HG02885 (cell line): ENCODE measurements at regions not wholly inside any gene's neighbourhood (a gene's known extent, or its start where the extent isn't known, plus 50 kb on each side); places are given as distances from the start of the nearest gene placed in this dataset.

ENCODE experiments used
- ATAC-seq: cut with Tn5 transposase; IDR thresholded peaks from one replicate; pipeline ENCODE4 v1.9.1; 2021; ENCODE audit warnings: mild to moderate bottlenecking; ENCODE audit not compliant: unreplicated experiment, poor library complexity

- ATAC-seq: no peak
Observed at GRCh38 chr12:65517656-65518210, 239.2 kb downstream of the MSRB3 start.

GRCh38 chr12:65518771-65519170 is 240.3 kb downstream of the MSRB3 start:
- no peak for ATAC-seq

- ATAC-seq: no peak
Observed at GRCh38 chr12:65520658-65521057, 242.2 kb downstream of the MSRB3 start.

- no peak for ATAC-seq
Observed at GRCh38 chr12:65522956-65523860, 244.7 kb downstream of the MSRB3 start.

- ATAC-seq: no peak
Observed at GRCh38 chr12:65524666-65525065, 246.2 kb downstream of the MSRB3 start.

GRCh38 chr12:65525491-65526141 is 247.1 kb downstream of the MSRB3 start:
- no peak for ATAC-seq

- no peak for ATAC-seq
Observed at GRCh38 chr12:65526311-65526710, 247.8 kb downstream of the MSRB3 start.

- no peak for ATAC-seq
Observed at GRCh38 chr12:65528127-65528526, 249.6 kb downstream of the MSRB3 start.

- ATAC-seq: no peak
Observed at GRCh38 chr12:65529106-65529505, 250.6 kb downstream of the MSRB3 start.

- ATAC-seq: no peak
Observed at GRCh38 chr12:65529771-65530435, 251.4 kb downstream of the MSRB3 start.

GRCh38 chr12:65532162-65532561 is 253.7 kb downstream of the MSRB3 start:
- ATAC-seq: no peak

- ATAC-seq: no peak
Observed at GRCh38 chr12:65532764-65533163, 254.3 kb downstream of the MSRB3 start.

- ATAC-seq: no peak
Observed at GRCh38 chr12:65533177-65533883, 254.8 kb downstream of the MSRB3 start.

- no peak for ATAC-seq
Observed at GRCh38 chr12:65534238-65534841, 255.9 kb downstream of the MSRB3 start.

GRCh38 chr12:65535946-65536345 is 257.5 kb downstream of the MSRB3 start:
- ATAC-seq: no peak

- no peak for ATAC-seq
Observed at GRCh38 chr12:65536351-65536750, 257.9 kb downstream of the MSRB3 start.

- no peak for ATAC-seq
Observed at GRCh38 chr12:65536876-65537681, 258.6 kb downstream of the MSRB3 start.

GRCh38 chr12:65537978-65538377 is 259.5 kb downstream of the MSRB3 start:
- no peak for ATAC-seq

- no peak for ATAC-seq
Observed at GRCh38 chr12:65539023-65539422, 260.5 kb downstream of the MSRB3 start.
